Activated CD4-positive, alpha-beta T cell treated with anti-CD3 and anti-CD28 coated beads, Interleukin-10, Interleukin-2, amounts not matched to agents 100 ng/mL and 50 ng/mL, durations not matched to agents 16 hours and 8 hours (primary cell): ENCODE measurements at regions not wholly inside any gene's neighbourhood (a gene's known extent, or its start where the extent isn't known, plus 50 kb on each side); places are given as distances from the start of the nearest gene placed in this dataset.
A peak's percentile ranks its signal among the peaks of the same experiment; 100 is the strongest.
"Not testable (repeated sequence)": the region's sequence is repeated elsewhere in the genome, so short reads cannot be mapped to it uniquely, and the experiment has no call there.

Experiments used
- DNase-seq: peaks from one replicate; pipeline ENCODE4 v3.0.0-alpha.2; 2020

GRCh38 chr20:1742049-1742434 is 84.5 kb upstream of the SIRPG start:
- DNase-seq = not testable (repeated sequence)

- DNase-seq = no peak
These were observed 83.9 kb upstream of the SIRPG start for GRCh38 chr20:1741309-1742048.

GRCh38 chr20:1737134-1737533 is 79.6 kb upstream of the SIRPG start:
- DNase-seq = no peak

GRCh38 chr20:1735417-1736089 is 78.0 kb upstream of the SIRPG start:
- DNase-seq = no peak

- peak; percentile 41 for DNase-seq
These were observed 76.8 kb upstream of the SIRPG start for GRCh38 chr20:1734269-1734858.

GRCh38 chr20:1731828-1732375 is 74.3 kb upstream of the SIRPG start:
- DNase-seq = peak; percentile 26

GRCh38 chr20:1730981-1731711 is 73.6 kb upstream of the SIRPG start:
- not testable (repeated sequence) for DNase-seq

- DNase-seq = not testable (repeated sequence)
These were observed 69.7 kb upstream of the SIRPG start for GRCh38 chr20:1727303-1727702.

- no peak for DNase-seq
These were observed 67.3 kb upstream of the SIRPG start for GRCh38 chr20:1724901-1725300.

- DNase-seq = no peak
These were observed 65.0 kb upstream of the SIRPG start for GRCh38 chr20:1722513-1723050.

- DNase-seq = no peak
These were observed 64.3 kb upstream of the SIRPG start for GRCh38 chr20:1721687-1722512.

GRCh38 chr20:1720845-1721475 is 63.4 kb upstream of the SIRPG start:
- no peak for DNase-seq

- DNase-seq = no peak
These were observed 62.6 kb upstream of the SIRPG start for GRCh38 chr20:1720226-1720625.

GRCh38 chr20:1718604-1719384 is 61.2 kb upstream of the SIRPG start:
- no peak for DNase-seq

GRCh38 chr20:1712634-1713624 is 55.4 kb upstream of the SIRPG start:
- no peak for DNase-seq

- no peak for DNase-seq
These were observed 54.4 kb upstream of the SIRPG start for GRCh38 chr20:1711826-1712601.

- no peak for DNase-seq
These were observed 53.7 kb upstream of the SIRPG start for GRCh38 chr20:1711266-1711665.

- DNase-seq = no peak
These were observed 52.9 kb upstream of the SIRPG start for GRCh38 chr20:1710484-1710883.
